Neural progenitor cell (in vitro differentiated cells): ENCODE measurements at regions not wholly inside any gene's neighbourhood (a gene's known extent, or its start where the extent isn't known, plus 50 kb on each side); places are given as distances from the start of the nearest gene placed in this dataset.

Experiments
- CTCF ChIP-seq: fragments of 200-600 bp; sonication (generic); IDR thresholded peaks from 2 replicates; pipeline ENCODE4 v1.5.1; 2017; ENCODE audit warnings: antibody characterized with exemption, mild to moderate bottlenecking
- EZH2 ChIP-seq: fragments of 200-600 bp; sonication (generic); IDR thresholded peaks from 2 replicates; pipeline ENCODE4 v1.6.1; 2017; ENCODE audit warnings: antibody characterized with exemption, mild to moderate bottlenecking, moderate library complexity
- EZH2phosphoT487 ChIP-seq: fragments of 200-600 bp; sonication (generic); IDR thresholded peaks from 2 replicates; pipeline ENCODE4 v1.6.1; 2017; ENCODE audit warnings: antibody characterized with exemption

DNA sequence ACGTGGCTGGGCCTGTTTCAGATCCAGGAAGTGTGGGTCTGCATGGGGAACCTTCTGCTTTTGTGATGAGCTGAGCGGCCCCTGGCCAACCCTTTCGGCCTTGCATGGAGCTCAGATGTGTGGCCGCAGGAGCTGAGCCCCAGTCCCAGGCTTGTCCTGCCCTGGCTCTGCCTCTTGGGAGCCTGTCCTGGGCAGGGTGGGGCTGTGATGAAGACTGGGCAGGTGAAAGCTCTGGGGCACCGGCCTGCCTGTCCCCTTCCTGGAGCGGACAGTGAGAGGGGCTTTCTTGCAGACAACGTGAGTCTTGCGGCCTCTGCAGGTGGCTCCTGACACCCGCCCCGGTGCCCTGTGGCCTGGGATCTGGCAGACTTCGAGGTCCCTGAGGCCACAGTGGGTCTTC lies 1296.6 kb downstream of the BRD1 start:
- TF ChIP-seq CTCF (no peak), EZH2 (no peak), EZH2phosphoT487 (no peak)
